Colonic mucosa (tissue), 4 donors: ENCODE measurements at regions not wholly inside any gene's neighbourhood (a gene's known extent, or its start where the extent isn't known, plus 50 kb on each side); places are given as distances from the start of the nearest gene placed in this dataset.

Source experiments
- DNase-seq: peaks from one replicate; pipeline ENCODE4 v3.0.0-alpha.2; 2020
- H3K27ac ChIP-seq: fragments of 200-600 bp; one replicate; pipeline ENCODE4 v1.8.0; 2021
- H3K27me3 ChIP-seq: fragments of 200-600 bp; one replicate; pipeline ENCODE4 v1.8.0; 2021
- H3K36me3 ChIP-seq: fragments of 200-600 bp; one replicate; pipeline ENCODE4 v1.8.0; 2021
- H3K4me1 ChIP-seq: fragments of 200-600 bp; one replicate; pipeline ENCODE4 v1.8.0; 2021; ENCODE audit warnings: mild to moderate bottlenecking
- H3K4me3 ChIP-seq: fragments of 200-600 bp; one replicate; pipeline ENCODE4 v1.8.0; 2021
- H3K9ac ChIP-seq, 2 donors: one replicate each; pipeline ENCODE4 v1.7.0; 2013; ENCODE audit warnings: control low read depth in 2 of 2, low read depth in 2 of 2, low read length in 2 of 2
- H3K9me3 ChIP-seq: fragments of 200-600 bp; one replicate; pipeline ENCODE4 v1.8.0; 2021
- intact Hi-C: fragments of 100-400 bp; cut with DNase I; formaldehyde crosslinking; loops from one replicate; pipeline ENCODE4 v1.14.1; 2022
- TF ChIP-seq, protein P1 (sequence below): fragments of 200-600 bp; IDR thresholded peaks from one replicate; pipeline ENCODE4 v1.8.0; 2022; ENCODE audit warnings: antibody characterized with exemption, mild to moderate bottlenecking
- donor health status: healthy.
- donor health status: DM: no; HTN: no; CAD: no.
- donor health status: DM: no; HTN: no; CAD: no.

DNA sequence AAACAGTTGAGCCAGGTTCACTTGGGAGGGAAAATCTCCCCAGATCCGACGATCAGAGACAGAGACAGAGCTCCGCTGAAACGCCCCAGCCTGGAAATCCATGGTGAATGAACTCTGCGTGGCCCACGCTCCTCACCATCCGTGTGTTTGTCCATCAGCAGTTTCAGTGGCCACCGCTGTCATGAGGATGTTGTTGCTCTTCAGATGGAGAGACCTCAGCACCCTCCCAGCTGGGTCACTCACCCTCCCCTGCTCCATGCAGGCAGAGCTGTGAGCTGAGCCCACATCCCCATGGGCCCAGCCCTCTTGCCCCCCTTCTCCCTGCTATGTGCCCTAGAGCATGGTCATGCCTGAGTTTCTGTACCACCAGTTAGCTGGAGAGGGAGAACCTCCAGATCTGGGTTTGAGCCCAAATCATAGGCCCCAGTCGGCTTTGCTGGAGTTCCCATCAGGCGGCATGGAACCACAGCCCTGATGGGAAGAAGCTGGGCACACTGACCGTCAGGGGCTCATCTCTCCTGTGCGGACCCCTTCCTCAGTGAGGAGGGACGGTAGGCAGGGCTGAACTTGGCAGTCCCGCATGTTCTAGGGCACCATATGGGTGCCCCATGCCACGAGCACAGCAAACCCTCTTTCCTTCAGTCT lies 154.4 kb upstream of the COL5A1 start:
- no peak overlapping the region for H3K27ac ChIP-seq
- DNase-seq: no peak
- TF ChIP-seq, protein P1, sequence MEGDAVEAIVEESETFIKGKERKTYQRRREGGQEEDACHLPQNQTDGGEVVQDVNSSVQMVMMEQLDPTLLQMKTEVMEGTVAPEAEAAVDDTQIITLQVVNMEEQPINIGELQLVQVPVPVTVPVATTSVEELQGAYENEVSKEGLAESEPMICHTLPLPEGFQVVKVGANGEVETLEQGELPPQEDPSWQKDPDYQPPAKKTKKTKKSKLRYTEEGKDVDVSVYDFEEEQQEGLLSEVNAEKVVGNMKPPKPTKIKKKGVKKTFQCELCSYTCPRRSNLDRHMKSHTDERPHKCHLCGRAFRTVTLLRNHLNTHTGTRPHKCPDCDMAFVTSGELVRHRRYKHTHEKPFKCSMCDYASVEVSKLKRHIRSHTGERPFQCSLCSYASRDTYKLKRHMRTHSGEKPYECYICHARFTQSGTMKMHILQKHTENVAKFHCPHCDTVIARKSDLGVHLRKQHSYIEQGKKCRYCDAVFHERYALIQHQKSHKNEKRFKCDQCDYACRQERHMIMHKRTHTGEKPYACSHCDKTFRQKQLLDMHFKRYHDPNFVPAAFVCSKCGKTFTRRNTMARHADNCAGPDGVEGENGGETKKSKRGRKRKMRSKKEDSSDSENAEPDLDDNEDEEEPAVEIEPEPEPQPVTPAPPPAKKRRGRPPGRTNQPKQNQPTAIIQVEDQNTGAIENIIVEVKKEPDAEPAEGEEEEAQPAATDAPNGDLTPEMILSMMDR: no peak
- no peaks in the 10 kb centered on the region for H3K36me3 ChIP-seq
- H3K4me1 ChIP-seq: no peaks in the 10 kb centered on the region
- H3K9me3 ChIP-seq: no peaks in the 10 kb centered on the region
- no peak overlapping the region for H3K9ac ChIP-seq
- intact Hi-C loops: no loop called here
- no peaks in the 10 kb centered on the region for H3K27me3 ChIP-seq
- no peak overlapping the region for H3K4me3 ChIP-seq

GRCh38 chr9:134488331-134489280 lies 153.0 kb upstream of the COL5A1 start:
- DNase-seq: no peak
- TF ChIP-seq, protein P1: no peak
- no peaks in the 10 kb centered on the region for H3K27me3 ChIP-seq
- H3K9me3 ChIP-seq: no peaks in the 10 kb centered on the region
- H3K9ac ChIP-seq: no peak overlapping the region
- H3K36me3 ChIP-seq: no peaks in the 10 kb centered on the region
- no peak overlapping the region for H3K27ac ChIP-seq
- intact Hi-C loops: no loop called here
- no peaks in the 10 kb centered on the region for H3K4me1 ChIP-seq
- H3K4me3 ChIP-seq: no peak overlapping the region

- Histone ChIP-seq H3K27me3 (no peaks in the 10 kb centered on the region), H3K4me3 (no peak overlapping the region), H3K4me1 (no peaks in the 10 kb centered on the region), H3K27ac (no peak overlapping the region), H3K36me3 (no peaks in the 10 kb centered on the region), H3K9ac (no peak overlapping the region), H3K9me3 (no peaks in the 10 kb centered on the region)
- intact Hi-C loops: no loop called here
- no peak for DNase-seq
- TF ChIP-seq, protein P1: no peak
Measured at GRCh38 chr9:134489621-134490408, 151.8 kb upstream of the COL5A1 start.

GRCh38 chr9:134490446-134490845 lies 151.2 kb upstream of the COL5A1 start:
- Histone ChIP-seq H3K4me3 (no peak overlapping the region), H3K9me3 (no peaks in the 10 kb centered on the region), H3K9ac (no peak overlapping the region), H3K36me3 (no peaks in the 10 kb centered on the region), H3K27me3 (no peaks in the 10 kb centered on the region), H3K4me1 (no peaks in the 10 kb centered on the region), H3K27ac (no peak overlapping the region)
- TF ChIP-seq, protein P1: no peak
- DNase-seq: no peak
- intact Hi-C loops: no loop called here

- DNase-seq: no peak
- intact Hi-C loops: no loop called here
- no peaks in the 10 kb centered on the region for H3K27me3 ChIP-seq
- H3K9me3 ChIP-seq: no peaks in the 10 kb centered on the region
- no peak overlapping the region for H3K4me3 ChIP-seq
- no peak overlapping the region for H3K9ac ChIP-seq
- TF ChIP-seq, protein P1: no peak
- no peak overlapping the region for H3K27ac ChIP-seq
- no peaks in the 10 kb centered on the region for H3K4me1 ChIP-seq
- no peaks in the 10 kb centered on the region for H3K36me3 ChIP-seq
Measured at GRCh38 chr9:134491196-134491835, 150.3 kb upstream of the COL5A1 start.
